DOHH2 (cell line): ENCODE measurements at regions not wholly inside any gene's neighbourhood (a gene's known extent, or its start where the extent isn't known, plus 50 kb on each side); places are given as distances from the start of the nearest gene placed in this dataset.

Experiments
- H3F3A ChIP-seq: fragments of 200-600 bp; sonication (generic), shearing (Covaris generic); 2 replicates; pipeline ENCODE4 v1.6.0; 2016; ENCODE audit warnings: antibody characterized with exemption, mild to moderate bottlenecking; ENCODE audit not compliant: control insufficient read depth, insufficient read depth
- H3K27ac ChIP-seq: fragments of 200-600 bp; sonication (generic); 2 replicates; pipeline ENCODE4 v1.5.1; 2014; ENCODE audit warnings: low read depth, mild to moderate bottlenecking, low read length, moderate library complexity
- H3K27me3 ChIP-seq: fragments of 200-600 bp; sonication (generic); 2 replicates; pipeline ENCODE4 v1.6.1; 2014; ENCODE audit warnings: mild to moderate bottlenecking, low read length, mixed read lengths; ENCODE audit not compliant: control insufficient read depth
- H3K36me3 ChIP-seq: fragments of 200-600 bp; sonication (generic); 2 replicates; pipeline ENCODE4 v1.6.1; 2014; ENCODE audit warnings: mild to moderate bottlenecking, low read length, moderate library complexity, mixed read lengths; ENCODE audit not compliant: control insufficient read depth
- H3K4me1 ChIP-seq: fragments of 200-600 bp; sonication (generic); 2 replicates; pipeline ENCODE4 v1.6.1; 2014; ENCODE audit warnings: mild to moderate bottlenecking, low read length, mixed read lengths; ENCODE audit not compliant: control insufficient read depth
- H3K4me2 ChIP-seq: fragments of 200-600 bp; sonication (generic); 2 replicates; pipeline ENCODE4 v1.6.0; 2014; ENCODE audit warnings: mild to moderate bottlenecking, low read length, moderate library complexity
- H3K4me3 ChIP-seq: fragments of 200-600 bp; sonication (generic); 2 replicates; pipeline ENCODE4 v1.5.1; 2014; ENCODE audit warnings: mild to moderate bottlenecking, low read length, mixed read lengths
- H3K79me2 ChIP-seq: fragments of 200-600 bp; sonication (generic); 2 replicates; pipeline ENCODE4 v1.6.1; 2014; ENCODE audit warnings: mild to moderate bottlenecking, low read length, mixed read lengths; ENCODE audit not compliant: control insufficient read depth
- H3K9me2 ChIP-seq: fragments of 200-600 bp; sonication (generic); replicated peaks from 2 replicates; pipeline ENCODE4 v1.6.1; 2014; ENCODE audit warnings: mild to moderate bottlenecking, low read length, mixed read lengths; ENCODE audit not compliant: control insufficient read depth
- H3K9me3 ChIP-seq: fragments of 200-600 bp; sonication (generic); 2 replicates; pipeline ENCODE4 v1.6.1; 2014; ENCODE audit warnings: antibody characterized with exemption, low read length, mixed read lengths; ENCODE audit not compliant: control insufficient read depth, insufficient read depth
- H4K20me1 ChIP-seq: fragments of 200-600 bp; sonication (generic); 2 replicates; pipeline ENCODE4 v1.6.0; 2014; ENCODE audit warnings: low read depth, mild to moderate bottlenecking, antibody characterized with exemption, low read length, moderate library complexity; ENCODE audit not compliant: control insufficient read depth, insufficient read depth
- CTCF ChIP-seq: fragments of 200-600 bp; sonication (generic); IDR thresholded peaks from one replicate; pipeline ENCODE4 v1.5.1; 2014; ENCODE audit warnings: antibody characterized with exemption, mild to moderate bottlenecking, low read depth, low read length; ENCODE audit not compliant: poor library complexity, severe bottlenecking
- EZH2phosphoT487 ChIP-seq: fragments of 200-600 bp; sonication (generic); IDR thresholded peaks from 2 replicates; pipeline ENCODE4 v1.6.1; 2017; ENCODE audit warnings: borderline replicate concordance, mild to moderate bottlenecking, antibody characterized with exemption, low read length, moderate library complexity, mixed read lengths

GRCh38 chr1:199791495-199791894 lies 236.0 kb upstream of the NR5A2 start:
- no peaks in the 10 kb centered on the region for H3K27me3 ChIP-seq
- H3K27ac ChIP-seq, result no peak overlapping the region
- H3K4me3 ChIP-seq, result no peak overlapping the region
- no peaks in the 10 kb centered on the region for H4K20me1 ChIP-seq
- no peaks in the 10 kb centered on the region for H3K9me2 ChIP-seq
- no peak overlapping the region for H3K4me2 ChIP-seq
- H3K79me2 ChIP-seq, result no peaks in the 10 kb centered on the region
- no peaks in the 10 kb centered on the region for H3K36me3 ChIP-seq
- no peaks in the 10 kb centered on the region for H3K9me3 ChIP-seq
- TF ChIP-seq CTCF, result no peak
- no peak for TF ChIP-seq EZH2phosphoT487
- H3K4me1 ChIP-seq, result no peaks in the 10 kb centered on the region
- no peaks in the 10 kb centered on the region for H3F3A ChIP-seq

- H3K27ac ChIP-seq, result no peak overlapping the region
- H3K4me3 ChIP-seq, result no peak overlapping the region
- H3K27me3 ChIP-seq, result no peaks in the 10 kb centered on the region
- H3K9me2 ChIP-seq, result no peaks in the 10 kb centered on the region
- TF ChIP-seq EZH2phosphoT487, result no peak
- TF ChIP-seq CTCF, result no peak
- H3K79me2 ChIP-seq, result no peaks in the 10 kb centered on the region
- H3K36me3 ChIP-seq, result no peaks in the 10 kb centered on the region
- no peak overlapping the region for H3K4me2 ChIP-seq
- no peaks in the 10 kb centered on the region for H4K20me1 ChIP-seq
- no peaks in the 10 kb centered on the region for H3F3A ChIP-seq
- H3K9me3 ChIP-seq, result no peaks in the 10 kb centered on the region
- no peaks in the 10 kb centered on the region for H3K4me1 ChIP-seq
These were observed 234.6 kb upstream of the NR5A2 start for GRCh38 chr1:199792874-199793273.

GRCh38 chr1:199794105-199794863 lies 233.2 kb upstream of the NR5A2 start:
- H3K79me2 ChIP-seq, result no peaks in the 10 kb centered on the region
- TF ChIP-seq EZH2phosphoT487 (no peak), CTCF (no peak)
- H3K4me1 ChIP-seq, result no peaks in the 10 kb centered on the region
- no peaks in the 10 kb centered on the region for H3K36me3 ChIP-seq
- no peak overlapping the region for H3K27ac ChIP-seq
- no peak overlapping the region for H3K4me3 ChIP-seq
- H4K20me1 ChIP-seq, result no peaks in the 10 kb centered on the region
- no peaks in the 10 kb centered on the region for H3K27me3 ChIP-seq
- no peaks in the 10 kb centered on the region for H3F3A ChIP-seq
- no peak overlapping the region for H3K4me2 ChIP-seq
- no peaks in the 10 kb centered on the region for H3K9me3 ChIP-seq
- H3K9me2 ChIP-seq, result no peaks in the 10 kb centered on the region

DNA sequence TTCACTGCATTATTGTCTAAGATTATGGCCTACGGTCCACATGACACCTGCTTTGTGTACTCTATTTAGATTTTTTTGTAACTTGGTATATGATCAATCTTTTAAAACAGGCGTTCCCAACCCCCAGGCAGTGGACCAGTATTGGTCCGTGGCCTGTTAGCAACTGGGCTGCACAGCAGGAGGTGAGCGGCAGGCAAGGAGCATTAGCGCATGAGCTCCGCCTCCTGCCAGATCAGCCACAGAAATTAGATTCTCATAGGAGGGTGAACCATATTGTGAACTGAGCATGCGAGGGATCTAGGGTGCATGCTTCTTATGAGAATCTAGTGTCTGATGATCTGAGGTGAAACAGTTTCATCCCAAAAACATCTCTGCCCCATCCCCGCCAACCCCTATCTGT lies 228.4 kb upstream of the NR5A2 start:
- Histone ChIP-seq H3K9me2 (no peaks in the 10 kb centered on the region), H3K4me1 (peaks cover 2% of the 10 kb centered on the region; the same call in 1 of the 2 replicates), H4K20me1 (no peaks in the 10 kb centered on the region), H3K79me2 (no peaks in the 10 kb centered on the region), H3K27ac (no peak overlapping the region), H3K4me2 (no peak overlapping the region), H3K9me3 (no peaks in the 10 kb centered on the region), H3F3A (no peaks in the 10 kb centered on the region), H3K27me3 (no peaks in the 10 kb centered on the region), H3K4me3 (no peak overlapping the region), H3K36me3 (no peaks in the 10 kb centered on the region)
- no peak for TF ChIP-seq EZH2phosphoT487
- no peak for TF ChIP-seq CTCF
